Spleen (tissue), 7 donors: ENCODE measurements at regions not wholly inside any gene's neighbourhood (a gene's known extent, or its start where the extent isn't known, plus 50 kb on each side); places are given as distances from the start of the nearest gene placed in this dataset.

Source experiments
- CTCF ChIP-seq, 11 experiments: fragments of 200-600 bp in 7 of 11; fragments of 450-650 bp in 4 of 11; sonication (generic) in 4 of 11; IDR thresholded peaks in 8 of 11; conservative IDR thresholded peaks in 3 of 11; 1 replicate in 7 of 11; 2 replicates in 4 of 11; pipeline versions ENCODE4 v1.4.0 to v1.8.0; 2016 to 2021; ENCODE audit warnings: antibody characterized with exemption in 11 of 11, inconsistent platforms in 4 of 11, mild to moderate bottlenecking in 1 of 11
- POLR2A ChIP-seq, 3 donors: fragments of 450-650 bp; IDR thresholded peaks; one replicate each; pipeline ENCODE4 v1.5.1; 2017; ENCODE audit warnings: antibody characterized with exemption in 3 of 3, mild to moderate bottlenecking in 1 of 3
- POLR2AphosphoS5 ChIP-seq, 3 donors: sonication (generic); formaldehyde crosslinking; IDR thresholded peaks; one replicate each; pipeline ENCODE4 v1.5.1; 2017; ENCODE audit warnings: antibody characterized with exemption in 3 of 3
- donor health status: DM: no; HTN: no; CAD: no; lungs with moderate emphysema.
- donor health status: DM: no; HTN: no; CAD: no.
- donor health status: DM: no; HTN: no; CAD: no.

GRCh38 chr13:44007451-44007850, 127.7 kb downstream of the LACC1 start:
- TF ChIP-seq CTCF (IDR thresholded peaks at IDR 0.05 in 8 of 11, conservative IDR thresholded peaks at IDR 0.05 in 3 of 11), result no peak
- TF ChIP-seq POLR2A (IDR thresholded peaks at IDR 0.05), result no peak
- no peak for TF ChIP-seq POLR2AphosphoS5 (IDR thresholded peaks at IDR 0.05)
